BE2C (cell line): ENCODE measurements at regions not wholly inside any gene's neighbourhood (a gene's known extent, or its start where the extent isn't known, plus 50 kb on each side); places are given as distances from the start of the nearest gene placed in this dataset.

ENCODE experiments used
- DNase-seq: peaks from one replicate; pipeline ENCODE4 v3.0.0-alpha.2; 2020
- H3K27me3 ChIP-seq: fragments of 250-450 bp; sonication (Bioruptor Pico); 2 replicates; pipeline ENCODE4 v1.5.1; 2020; ENCODE audit warnings: mild to moderate bottlenecking
- H3K36me3 ChIP-seq: fragments of 250-450 bp; sonication (Bioruptor Pico); 2 replicates; pipeline ENCODE4 v1.5.1; 2020; ENCODE audit warnings: mild to moderate bottlenecking
- H3K4me1 ChIP-seq: fragments of 250-450 bp; sonication (Bioruptor Pico); 2 replicates; pipeline ENCODE4 v1.5.1; 2020
- H3K4me3 ChIP-seq: 2 replicates; pipeline ENCODE4 v1.5.1; 2011; ENCODE audit warnings: low read depth, low read length
- H3K9me3 ChIP-seq: fragments of 250-450 bp; sonication (Bioruptor Pico); 2 replicates; pipeline ENCODE4 v1.5.1; 2020
- TF ChIP-seq, protein P1 (sequence below): IDR thresholded peaks from 2 replicates; pipeline ENCODE4 v1.5.1; 2012; ENCODE audit warnings: mild to moderate bottlenecking, low read depth, low read length

DNA sequence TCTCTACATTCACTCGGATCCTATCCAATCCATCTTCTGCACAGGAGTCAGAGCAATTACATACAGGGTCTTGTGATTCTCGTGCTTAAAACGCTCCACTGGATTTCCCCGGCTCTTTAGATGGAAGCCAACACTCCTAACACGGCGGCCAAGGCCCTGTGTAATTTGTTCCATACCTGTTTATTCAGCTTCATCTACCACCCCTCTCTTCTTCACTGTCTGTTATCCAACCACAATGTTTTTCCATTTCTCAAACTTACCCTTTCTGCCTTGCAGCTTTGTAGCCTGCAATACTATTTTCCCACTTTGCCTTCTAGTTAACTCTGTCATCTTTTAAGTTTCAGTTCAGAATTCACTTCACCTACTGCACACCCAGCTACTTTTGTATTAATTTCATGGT is 249.6 kb upstream of the USP25 start:
- Histone ChIP-seq H3K9me3 (no peaks in the 10 kb centered on the region), H3K36me3 (no peaks in the 10 kb centered on the region), H3K27me3 (no peaks in the 10 kb centered on the region), H3K4me3 (no peak overlapping the region), H3K4me1 (no peaks in the 10 kb centered on the region)
- DNase-seq, result no peak
- TF ChIP-seq, protein P1, sequence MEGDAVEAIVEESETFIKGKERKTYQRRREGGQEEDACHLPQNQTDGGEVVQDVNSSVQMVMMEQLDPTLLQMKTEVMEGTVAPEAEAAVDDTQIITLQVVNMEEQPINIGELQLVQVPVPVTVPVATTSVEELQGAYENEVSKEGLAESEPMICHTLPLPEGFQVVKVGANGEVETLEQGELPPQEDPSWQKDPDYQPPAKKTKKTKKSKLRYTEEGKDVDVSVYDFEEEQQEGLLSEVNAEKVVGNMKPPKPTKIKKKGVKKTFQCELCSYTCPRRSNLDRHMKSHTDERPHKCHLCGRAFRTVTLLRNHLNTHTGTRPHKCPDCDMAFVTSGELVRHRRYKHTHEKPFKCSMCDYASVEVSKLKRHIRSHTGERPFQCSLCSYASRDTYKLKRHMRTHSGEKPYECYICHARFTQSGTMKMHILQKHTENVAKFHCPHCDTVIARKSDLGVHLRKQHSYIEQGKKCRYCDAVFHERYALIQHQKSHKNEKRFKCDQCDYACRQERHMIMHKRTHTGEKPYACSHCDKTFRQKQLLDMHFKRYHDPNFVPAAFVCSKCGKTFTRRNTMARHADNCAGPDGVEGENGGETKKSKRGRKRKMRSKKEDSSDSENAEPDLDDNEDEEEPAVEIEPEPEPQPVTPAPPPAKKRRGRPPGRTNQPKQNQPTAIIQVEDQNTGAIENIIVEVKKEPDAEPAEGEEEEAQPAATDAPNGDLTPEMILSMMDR, result no peak

DNA sequence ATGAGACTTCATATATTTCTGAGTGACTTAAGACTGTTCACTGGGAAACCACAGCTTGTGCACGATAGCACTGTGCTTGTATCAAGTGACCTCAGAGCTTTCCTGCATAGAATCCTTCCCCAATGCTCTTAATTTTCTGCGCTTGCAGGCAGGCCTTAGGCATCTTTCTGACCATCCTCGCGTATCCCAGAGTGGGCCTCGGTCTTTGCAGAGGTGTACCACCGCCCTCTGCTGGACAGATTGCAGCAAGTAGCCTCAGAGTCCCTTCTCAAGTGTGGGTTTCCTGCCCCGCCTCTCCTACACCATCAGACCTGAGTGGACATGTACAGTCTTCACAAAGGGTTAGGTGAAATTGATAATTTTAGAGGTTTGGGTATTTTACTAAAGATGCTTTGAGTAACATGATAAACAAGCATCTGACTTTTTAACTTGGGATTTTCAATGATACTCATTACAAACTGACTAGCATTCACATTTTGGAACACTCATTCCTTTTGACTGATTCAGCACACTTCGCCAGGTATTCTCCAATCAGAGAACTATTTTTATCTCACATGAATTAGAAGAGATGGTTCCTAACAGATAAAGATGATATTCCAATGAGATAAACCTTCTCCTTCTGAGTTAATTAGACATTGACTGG is 246.5 kb upstream of the USP25 start:
- Histone ChIP-seq H3K36me3 (no peaks in the 10 kb centered on the region), H3K9me3 (no peaks in the 10 kb centered on the region), H3K4me1 (peaks cover 8% of the 10 kb centered on the region), H3K27me3 (no peaks in the 10 kb centered on the region), H3K4me3 (no peak overlapping the region)
- TF ChIP-seq, protein P1, result peak; percentile 97
- DNase-seq, result peak; percentile 90

DNA sequence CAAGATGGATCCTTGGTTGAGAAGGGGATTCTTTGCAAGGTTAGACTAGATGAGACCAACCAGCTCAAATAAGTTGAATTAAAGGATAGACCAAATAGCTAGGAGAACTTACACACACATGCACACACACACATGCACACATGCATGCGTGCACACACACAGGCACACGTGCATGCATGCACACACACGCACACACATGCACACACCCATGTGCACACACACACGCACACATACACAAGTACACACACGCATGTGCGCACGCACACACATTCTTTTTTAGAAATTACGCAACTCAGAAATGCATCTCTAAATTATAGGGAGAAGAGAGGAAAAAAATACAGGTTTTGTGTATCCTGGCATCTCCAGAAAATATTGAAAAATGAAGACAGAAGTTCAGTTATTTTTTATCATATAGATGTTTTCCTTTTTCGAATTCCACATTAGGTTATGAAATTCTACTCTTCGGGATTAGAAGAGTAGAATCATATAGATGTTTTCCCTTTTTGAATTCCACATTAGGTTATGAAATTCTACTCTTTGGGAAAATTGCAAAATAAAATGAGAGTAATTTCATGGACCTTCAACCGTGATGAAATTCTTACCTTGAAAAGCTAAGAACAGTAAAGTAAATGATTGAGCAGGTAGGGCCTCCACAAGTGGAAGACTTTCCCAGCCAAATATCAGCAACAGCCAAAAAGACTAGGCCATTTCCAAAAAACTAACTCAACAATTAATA is 243.2 kb upstream of the USP25 start:
- Histone ChIP-seq H3K4me3 (no peak overlapping the region), H3K36me3 (no peaks in the 10 kb centered on the region), H3K27me3 (no peaks in the 10 kb centered on the region), H3K4me1 (peaks cover 8% of the 10 kb centered on the region), H3K9me3 (no peaks in the 10 kb centered on the region)
- DNase-seq, result no peak
- TF ChIP-seq, protein P1, result no peak

DNA sequence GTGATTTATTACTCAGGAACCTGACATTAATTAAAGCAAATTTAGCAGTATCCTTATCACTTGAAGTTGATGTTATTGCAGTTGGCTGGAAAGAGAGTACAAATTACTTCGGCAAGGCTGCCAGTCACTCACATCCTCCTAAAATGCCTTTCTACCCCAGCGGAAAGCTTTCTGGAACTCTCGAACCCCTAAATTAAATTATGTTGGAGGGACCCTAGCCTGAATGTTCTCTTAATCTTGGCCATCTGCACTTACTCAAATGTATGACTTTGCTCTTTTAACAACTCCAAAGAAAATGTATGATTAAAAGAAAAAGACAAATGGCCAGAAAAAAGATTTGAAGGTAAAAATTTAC is 242.6 kb upstream of the USP25 start:
- no peak for DNase-seq
- no peaks in the 10 kb centered on the region for H3K9me3 ChIP-seq
- no peak overlapping the region for H3K4me3 ChIP-seq
- no peaks in the 10 kb centered on the region for H3K36me3 ChIP-seq
- TF ChIP-seq, protein P1, result no peak
- peaks cover 8% of the 10 kb centered on the region for H3K4me1 ChIP-seq
- no peaks in the 10 kb centered on the region for H3K27me3 ChIP-seq

DNA sequence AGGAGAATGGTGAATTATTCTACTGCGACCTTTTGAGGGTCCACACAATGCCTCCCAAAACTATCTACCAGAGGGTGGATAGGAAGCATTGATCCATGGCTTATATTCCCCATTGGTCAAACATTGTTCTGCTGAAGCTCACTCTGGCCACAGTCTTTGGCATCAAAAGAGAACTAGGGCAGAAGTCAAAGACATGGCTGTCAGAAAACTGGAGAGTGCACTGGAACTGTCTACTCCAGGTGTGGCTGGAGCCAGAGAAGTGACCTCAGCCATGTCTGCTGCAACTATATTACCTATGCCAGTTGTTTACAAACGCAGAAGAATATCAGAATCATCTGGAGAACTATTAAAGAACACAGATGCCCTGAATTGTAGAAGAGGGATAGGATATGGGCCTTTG is 238.7 kb upstream of the USP25 start:
- Histone ChIP-seq H3K4me1 (peaks cover 11% of the 10 kb centered on the region), H3K27me3 (no peaks in the 10 kb centered on the region), H3K9me3 (no peaks in the 10 kb centered on the region), H3K4me3 (no peak overlapping the region), H3K36me3 (no peaks in the 10 kb centered on the region)
- TF ChIP-seq, protein P1, result no peak
- DNase-seq, result no peak

DNA sequence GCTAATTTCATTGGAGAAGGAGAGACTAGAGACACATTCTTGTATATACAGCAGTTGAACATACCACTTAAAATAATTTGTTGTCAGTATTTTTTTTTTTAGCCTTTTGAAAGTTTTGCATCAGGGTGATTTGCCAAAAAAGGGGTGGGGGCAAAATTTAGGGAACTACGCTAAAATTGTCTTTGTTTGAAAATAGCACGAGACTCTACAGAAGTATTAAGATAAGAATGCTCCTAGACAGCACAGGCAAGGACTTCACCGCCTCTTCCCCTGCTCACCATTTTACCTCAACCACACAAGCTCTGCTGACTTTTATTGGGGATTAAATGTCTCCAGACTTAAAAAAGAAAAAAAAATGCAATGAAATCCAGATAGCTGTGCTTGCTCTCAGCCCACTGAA is 236.1 kb upstream of the USP25 start:
- peaks cover 14% of the 10 kb centered on the region for H3K4me1 ChIP-seq
- no peaks in the 10 kb centered on the region for H3K9me3 ChIP-seq
- TF ChIP-seq, protein P1, result no peak
- no peaks in the 10 kb centered on the region for H3K27me3 ChIP-seq
- H3K36me3 ChIP-seq, result no peaks in the 10 kb centered on the region
- no peak overlapping the region for H3K4me3 ChIP-seq
- DNase-seq, result no peak
